ENCODE measurements at regions not wholly inside any gene's neighbourhood (a gene's known extent, or its start where the extent isn't known, plus 50 kb on each side); places are given as distances from the start of the nearest gene placed in this dataset.

DNA sequence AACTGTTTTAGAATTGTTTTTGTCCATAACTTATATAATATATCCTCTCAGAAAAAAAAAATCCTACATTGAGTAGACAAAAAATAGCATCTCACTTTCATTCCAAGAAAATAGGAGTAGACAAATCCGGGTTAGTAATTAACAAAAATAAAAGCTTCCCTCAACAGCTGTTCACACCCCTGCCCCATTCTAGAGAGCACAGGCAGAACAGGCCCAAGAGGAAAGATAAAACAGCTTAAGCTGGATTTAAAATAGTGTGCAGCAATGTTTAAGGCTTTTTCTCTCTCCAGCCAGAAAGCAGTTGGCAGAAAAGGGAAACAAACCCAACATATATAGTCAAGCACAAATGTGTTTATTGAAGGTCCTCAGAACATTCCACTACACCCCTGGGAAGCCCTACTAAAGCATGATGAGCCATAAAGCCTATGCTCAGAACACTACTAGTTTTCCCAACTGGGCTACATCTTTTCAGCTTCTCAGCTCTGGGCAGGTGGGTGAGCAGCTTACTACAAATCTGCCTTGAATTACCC is 189.9 kb downstream of the MTERF1 start:
- TF ChIP-seq CTCF (IDR thresholded peaks at IDR 0.05; ENCODE audit: insufficient read depth, low read length, poor library complexity, severe bottlenecking) (no peak), EZH2phosphoT487 (conservative IDR thresholded peaks at IDR 0.05; ENCODE audit: low read length) (no peak)

Data from SU-DHL-6 (cell line).